Neutrophil (primary cell): ENCODE measurements at regions not wholly inside any gene's neighbourhood (a gene's known extent, or its start where the extent isn't known, plus 50 kb on each side); places are given as distances from the start of the nearest gene placed in this dataset.

Source experiments
- H3K27ac ChIP-seq: fragments of 200-600 bp; sonication (generic); 2 replicates; pipeline ENCODE4 v1.5.1; 2016; ENCODE audit warnings: mild to moderate bottlenecking, moderate library complexity
- H3K27me3 ChIP-seq: fragments of 200-600 bp; sonication (generic); 2 replicates; pipeline ENCODE4 v1.6.0; 2016; ENCODE audit warnings: mild to moderate bottlenecking
- H3K36me3 ChIP-seq: fragments of 200-600 bp; sonication (generic); 2 replicates; pipeline ENCODE4 v1.5.1; 2017
- H3K4me1 ChIP-seq, 2 experiments: fragments of 200-600 bp in 1 of 2; sonication (generic) in 1 of 2; 1 replicate in 1 of 2; 2 replicates in 1 of 2; pipeline versions ENCODE4 v1.5.1 to v1.6.1; 2013 to 2016; ENCODE audit warnings: low read depth in 1 of 2, low read length in 1 of 2, mild to moderate bottlenecking in 1 of 2, moderate library complexity in 1 of 2; ENCODE audit not compliant: control insufficient read depth in 1 of 2, insufficient read depth in 1 of 2
- H3K4me3 ChIP-seq, 2 experiments: fragments of 200-600 bp in 1 of 2; sonication (generic) in 1 of 2; 1 replicate in 1 of 2; 2 replicates in 1 of 2; pipeline ENCODE4 v1.5.1; 2013 to 2016; ENCODE audit warnings: low read depth in 1 of 2, low read length in 1 of 2, mild to moderate bottlenecking in 1 of 2, moderate library complexity in 1 of 2
- H3K9me3 ChIP-seq: fragments of 200-600 bp; sonication (generic); 2 replicates; pipeline ENCODE4 v1.5.1; 2016
- CTCF ChIP-seq: fragments of 200-600 bp; sonication (generic); IDR thresholded peaks from 2 replicates; pipeline ENCODE4 v1.5.1; 2016; ENCODE audit warnings: antibody characterized with exemption

GRCh38 chr16:49018259-49018931 lies 263.2 kb downstream of the CBLN1 start:
- H3K27ac ChIP-seq = no peak overlapping the region
- H3K4me1 ChIP-seq = no peaks in the 10 kb centered on the region
- no peaks in the 10 kb centered on the region for H3K36me3 ChIP-seq
- TF ChIP-seq CTCF = no peak
- H3K9me3 ChIP-seq = no peaks in the 10 kb centered on the region
- H3K4me3 ChIP-seq = no peak overlapping the region
- peaks cover 27% of the 10 kb centered on the region for H3K27me3 ChIP-seq

- Histone ChIP-seq H3K9me3 (no peaks in the 10 kb centered on the region), H3K4me3 (no peak overlapping the region), H3K36me3 (no peaks in the 10 kb centered on the region), H3K27ac (no peak overlapping the region), H3K4me1 (no peaks in the 10 kb centered on the region), H3K27me3 (peaks cover 27% of the 10 kb centered on the region)
- no peak for TF ChIP-seq CTCF
These were observed 264.1 kb downstream of the CBLN1 start for GRCh38 chr16:49017501-49017900.

- no peak overlapping the region for H3K27ac ChIP-seq
- H3K4me1 ChIP-seq = no peaks in the 10 kb centered on the region
- no peaks in the 10 kb centered on the region for H3K36me3 ChIP-seq
- H3K27me3 ChIP-seq = peaks cover 26% of the 10 kb centered on the region
- no peaks in the 10 kb centered on the region for H3K9me3 ChIP-seq
- no peak for TF ChIP-seq CTCF
- no peak overlapping the region for H3K4me3 ChIP-seq
These were observed 265.2 kb downstream of the CBLN1 start for GRCh38 chr16:49016461-49016860.

GRCh38 chr16:49015225-49015592 lies 266.4 kb downstream of the CBLN1 start:
- Histone ChIP-seq H3K27me3 (peaks cover 14% of the 10 kb centered on the region), H3K27ac (no peak overlapping the region), H3K9me3 (no peaks in the 10 kb centered on the region), H3K4me1 (no peaks in the 10 kb centered on the region), H3K4me3 (no peak overlapping the region), H3K36me3 (no peaks in the 10 kb centered on the region)
- no peak for TF ChIP-seq CTCF

GRCh38 chr16:49014277-49015224 lies 267.1 kb downstream of the CBLN1 start:
- H3K4me3 ChIP-seq = no peak overlapping the region
- H3K27ac ChIP-seq = no peak overlapping the region
- no peaks in the 10 kb centered on the region for H3K9me3 ChIP-seq
- no peaks in the 10 kb centered on the region for H3K4me1 ChIP-seq
- no peaks in the 10 kb centered on the region for H3K36me3 ChIP-seq
- TF ChIP-seq CTCF = no peak
- peaks cover 8% of the 10 kb centered on the region for H3K27me3 ChIP-seq
